Neural cell (in vitro differentiated cells): ENCODE measurements at regions not wholly inside any gene's neighbourhood (a gene's known extent, or its start where the extent isn't known, plus 50 kb on each side); places are given as distances from the start of the nearest gene placed in this dataset.

ENCODE experiments used
- H2AFZ ChIP-seq: fragments of 200-600, 300-800 bp; sonication (generic), shearing (Covaris generic); 2 replicates; pipeline ENCODE4 v1.6.0; 2014; ENCODE audit warnings: low read depth, mild to moderate bottlenecking, antibody characterized with exemption, low read length, moderate library complexity
- H3F3A ChIP-seq: fragments of 200-600 bp; shearing (Covaris generic); 2 replicates; pipeline ENCODE4 v1.6.1; 2016; ENCODE audit warnings: mild to moderate bottlenecking, moderate library complexity, mixed read lengths, antibody characterized with exemption, low read length; ENCODE audit not compliant: insufficient read depth, poor library complexity, severe bottlenecking
- H3K27ac ChIP-seq: fragments of 200-600, 300-800 bp; sonication (generic), shearing (Covaris generic); 2 replicates; pipeline ENCODE4 v1.5.1; 2014; ENCODE audit warnings: mild to moderate bottlenecking, low read length, moderate library complexity
- H3K27me3 ChIP-seq: fragments of 300-800, 200-600 bp; sonication (generic), shearing (Covaris generic); 2 replicates; pipeline ENCODE4 v1.6.0; 2014; ENCODE audit warnings: mild to moderate bottlenecking, low read depth, low read length, moderate library complexity; ENCODE audit not compliant: insufficient read depth
- H3K36me3 ChIP-seq: fragments of 300-800, 200-600 bp; sonication (generic), shearing (Covaris generic); 2 replicates; pipeline ENCODE4 v1.5.1; 2014; ENCODE audit warnings: mild to moderate bottlenecking, antibody characterized with exemption, low read length, moderate library complexity; ENCODE audit not compliant: insufficient read depth
- H3K4me2 ChIP-seq: fragments of 300-800, 200-600 bp; sonication (generic), shearing (Covaris generic); 2 replicates; pipeline ENCODE4 v1.6.0; 2014; ENCODE audit warnings: mild to moderate bottlenecking, low read length
- H3K4me3 ChIP-seq: fragments of 300-800, 200-600 bp; sonication (generic), shearing (Covaris generic); 2 replicates; pipeline ENCODE4 v1.5.1; 2014; ENCODE audit warnings: mild to moderate bottlenecking, low read length, moderate library complexity
- H3K79me2 ChIP-seq: fragments of 200-600 bp; shearing (Covaris generic); replicated peaks from 2 replicates; pipeline ENCODE4 v1.6.0; 2014; ENCODE audit warnings: mild to moderate bottlenecking, low read length, moderate library complexity; ENCODE audit not compliant: insufficient read depth
- H3K9ac ChIP-seq: fragments of 300-800, 200-600 bp; sonication (generic), shearing (Covaris generic); 2 replicates; pipeline ENCODE4 v1.6.1; 2016; ENCODE audit warnings: mild to moderate bottlenecking, low read length, mixed read lengths
- H3K9me2 ChIP-seq: fragments of 200-600 bp; shearing (Covaris generic); 2 replicates; pipeline ENCODE4 v1.6.1; 2016; ENCODE audit warnings: mild to moderate bottlenecking, low read length, mixed read lengths; ENCODE audit not compliant: insufficient read depth
- H3K9me3 ChIP-seq: fragments of 200-600, 300-800 bp; sonication (generic), shearing (Covaris generic); 2 replicates; pipeline ENCODE4 v1.6.1; 2016; ENCODE audit warnings: mild to moderate bottlenecking, mixed run types, low read length, moderate library complexity, mixed read lengths
- H4K20me1 ChIP-seq: fragments of 200-600 bp; shearing (Covaris generic); 2 replicates; pipeline ENCODE4 v1.6.1; 2016; ENCODE audit warnings: mild to moderate bottlenecking, mixed run types; ENCODE audit not compliant: insufficient read depth
- CTCF ChIP-seq: fragments of 450-650 bp; IDR thresholded peaks from 2 replicates; pipeline ENCODE4 v1.5.1; 2014; ENCODE audit warnings: antibody characterized with exemption, mild to moderate bottlenecking, moderate library complexity; ENCODE audit not compliant: poor library complexity, severe bottlenecking
- EP300 ChIP-seq: fragments of 450-650 bp; conservative IDR thresholded peaks from 2 replicates; pipeline ENCODE4 v1.6.1; 2014; ENCODE audit warnings: antibody characterized with exemption, mild to moderate bottlenecking, moderate library complexity; ENCODE audit not compliant: poor library complexity, severe bottlenecking
- EZH2 ChIP-seq: fragments of 200-600, 300-800 bp; shearing (Covaris generic), sonication (generic); IDR thresholded peaks from 2 replicates; pipeline ENCODE4 v1.6.1; 2014; ENCODE audit warnings: antibody characterized with exemption, low read length, borderline replicate concordance, mild to moderate bottlenecking; ENCODE audit not compliant: insufficient read depth, poor library complexity, severe bottlenecking
- MXI1 ChIP-seq: fragments of 450-650 bp; conservative IDR thresholded peaks from 2 replicates; pipeline ENCODE4 v1.6.1; 2014; ENCODE audit warnings: antibody characterized with exemption, mild to moderate bottlenecking; ENCODE audit not compliant: poor library complexity, severe bottlenecking
- POLR2AphosphoS5 ChIP-seq: IDR thresholded peaks from 2 replicates; pipeline ENCODE4 v1.6.1; 2012
- RAD21 ChIP-seq: fragments of 450-650 bp; conservative IDR thresholded peaks from 2 replicates; pipeline ENCODE4 v1.6.1; 2014; ENCODE audit warnings: antibody characterized with exemption, mild to moderate bottlenecking, moderate library complexity
- REST ChIP-seq: IDR thresholded peaks from 2 replicates; pipeline ENCODE4 v1.6.1; 2012; ENCODE audit warnings: borderline replicate concordance
- SMC3 ChIP-seq: fragments of 450-650 bp; conservative IDR thresholded peaks from 2 replicates; pipeline ENCODE4 v1.6.1; 2014; ENCODE audit warnings: antibody characterized with exemption, mild to moderate bottlenecking, moderate library complexity; ENCODE audit not compliant: poor library complexity
- TAF1 ChIP-seq: IDR thresholded peaks from 2 replicates; pipeline ENCODE4 v1.6.1; 2012; ENCODE audit warnings: low read depth

GRCh38 chr10:3364768-3365480, 192.3 kb upstream of the PITRM1 start:
- Histone ChIP-seq H3K9me2 (no peaks in the 10 kb centered on the region), H3K9me3 (no peaks in the 10 kb centered on the region), H3K27me3 (no peaks in the 10 kb centered on the region), H3K36me3 (no peaks in the 10 kb centered on the region), H3K27ac (no peak overlapping the region), H3K4me3 (no peak overlapping the region), H3K9ac (no peak overlapping the region), H2AFZ (no peak overlapping the region), H3K4me2 (no peak overlapping the region), H3F3A (no peaks in the 10 kb centered on the region), H4K20me1 (no peaks in the 10 kb centered on the region), H3K79me2 (no peaks in the 10 kb centered on the region)
- TF ChIP-seq CTCF (no peak), REST (no peak), MXI1 (no peak), EZH2 (no peak), RAD21 (no peak), SMC3 (no peak), POLR2AphosphoS5 (no peak), TAF1 (no peak), EP300 (no peak)

GRCh38 chr10:3363311-3364045, 190.9 kb upstream of the PITRM1 start:
- Histone ChIP-seq H3K27me3 (no peaks in the 10 kb centered on the region), H3F3A (no peaks in the 10 kb centered on the region), H2AFZ (no peak overlapping the region), H3K9ac (no peak overlapping the region), H3K9me2 (no peaks in the 10 kb centered on the region), H3K4me3 (no peak overlapping the region), H3K27ac (no peak overlapping the region), H3K9me3 (no peaks in the 10 kb centered on the region), H3K4me2 (no peak overlapping the region), H3K79me2 (no peaks in the 10 kb centered on the region), H4K20me1 (no peaks in the 10 kb centered on the region), H3K36me3 (no peaks in the 10 kb centered on the region)
- TF ChIP-seq SMC3 (no peak), CTCF (no peak), EZH2 (no peak), EP300 (no peak), TAF1 (no peak), POLR2AphosphoS5 (no peak), MXI1 (no peak), REST (no peak)
